GM12892 (cell line): ENCODE measurements at regions not wholly inside any gene's neighbourhood (a gene's known extent, or its start where the extent isn't known, plus 50 kb on each side); places are given as distances from the start of the nearest gene placed in this dataset.

Experiments used
- POLR2A ChIP-seq: IDR thresholded peaks from 2 replicates; pipeline ENCODE4 v1.6.1; 2011; ENCODE audit warnings: low read depth, low read length, control low read depth
- POLR2AphosphoS5 ChIP-seq: IDR thresholded peaks from 2 replicates; pipeline ENCODE4 v1.6.1; 2011; ENCODE audit warnings: low read depth, low read length, control low read depth

DNA sequence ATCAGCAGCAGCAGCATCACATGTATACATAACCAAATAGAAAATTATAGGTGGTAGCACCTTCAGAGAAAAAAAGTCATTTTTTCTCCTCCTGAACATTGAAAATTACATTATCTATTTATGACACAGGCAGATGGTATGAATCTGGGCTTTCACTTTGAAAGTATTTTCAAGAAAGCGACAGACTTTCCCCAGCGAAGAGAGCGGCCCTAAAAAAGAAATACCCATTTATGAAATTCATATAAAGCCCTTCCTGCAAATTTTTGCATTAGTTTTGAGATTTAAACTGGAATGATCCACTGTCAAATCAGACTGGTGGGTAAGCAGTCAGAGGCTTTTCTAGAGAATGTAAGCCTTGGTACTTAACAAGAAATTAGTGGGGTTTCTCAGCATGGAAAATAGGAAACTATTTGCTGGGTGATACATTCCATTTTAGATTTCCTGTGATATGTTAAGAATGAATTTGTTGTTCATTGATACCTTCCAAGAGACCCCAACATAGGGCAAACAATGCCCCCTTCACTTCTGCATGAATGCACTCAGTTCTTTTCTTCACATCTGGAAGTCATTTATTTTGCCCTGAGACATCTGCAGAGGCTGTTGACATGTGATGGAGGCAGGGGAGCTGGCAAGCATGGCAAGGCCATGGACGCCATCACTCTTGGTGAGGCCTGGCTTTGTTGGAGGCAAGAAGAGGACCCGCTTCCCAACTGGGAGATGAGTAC is 147.0 kb downstream of the LINC00237 start:
- TF ChIP-seq POLR2A (no peak), POLR2AphosphoS5 (no peak)
